ENCODE measurements at regions not wholly inside any gene's neighbourhood (a gene's known extent, or its start where the extent isn't known, plus 50 kb on each side); places are given as distances from the start of the nearest gene placed in this dataset.

GRCh38 chr13:23107665-23108064 is 73.1 kb upstream of the SGCG start:
- no peak for TF ChIP-seq CTCF (IDR thresholded peaks at IDR 0.05)
- TF ChIP-seq POLR2A (IDR thresholded peaks at IDR 0.05) = no peak
